ENCODE measurements at regions not wholly inside any gene's neighbourhood (a gene's known extent, or its start where the extent isn't known, plus 50 kb on each side); places are given as distances from the start of the nearest gene placed in this dataset.
"Not testable (repeated sequence)": the region's sequence is repeated elsewhere in the genome, so short reads cannot be mapped to it uniquely, and the experiment has no call there.

DNA sequence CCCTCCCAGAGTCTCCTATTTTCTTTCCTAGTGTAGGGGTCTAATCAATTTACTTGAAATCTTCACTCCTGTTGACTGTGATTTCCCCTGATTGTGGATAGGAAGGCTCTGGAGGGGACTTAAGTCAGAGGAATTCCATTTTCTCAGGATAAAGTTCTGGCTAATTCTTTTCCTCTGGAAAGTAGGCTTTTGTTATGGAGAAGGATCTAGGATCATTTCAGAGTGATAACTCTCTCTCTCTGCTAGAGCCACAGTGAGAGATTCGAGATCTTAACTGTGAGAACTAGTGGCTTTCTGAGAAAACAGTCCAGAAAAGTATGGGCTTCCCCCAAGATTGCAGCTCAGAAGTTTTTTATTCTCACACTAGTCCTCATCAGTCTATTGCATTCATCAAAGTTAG is 163.9 kb upstream of the TFPI start:
- H3K4me3 ChIP-seq (ENCODE audit: low read depth, low read length), result no peak overlapping the region
- peaks cover 5% of the 10 kb centered on the region for H3K9me3 ChIP-seq (ENCODE audit: control insufficient read depth, insufficient read depth, low read length)
- H3K9ac ChIP-seq (ENCODE audit: low read depth, low read length), result no peak overlapping the region
- H3K36me3 ChIP-seq (ENCODE audit: control insufficient read depth, insufficient read depth, low read length), result no peaks in the 10 kb centered on the region
- H3K4me1 ChIP-seq (ENCODE audit: control insufficient read depth, insufficient read depth, low read length), result peaks cover 8% of the 10 kb centered on the region
- no peaks in the 10 kb centered on the region for H3K27me3 ChIP-seq (ENCODE audit: control insufficient read depth, insufficient read depth, low read length)

DNA sequence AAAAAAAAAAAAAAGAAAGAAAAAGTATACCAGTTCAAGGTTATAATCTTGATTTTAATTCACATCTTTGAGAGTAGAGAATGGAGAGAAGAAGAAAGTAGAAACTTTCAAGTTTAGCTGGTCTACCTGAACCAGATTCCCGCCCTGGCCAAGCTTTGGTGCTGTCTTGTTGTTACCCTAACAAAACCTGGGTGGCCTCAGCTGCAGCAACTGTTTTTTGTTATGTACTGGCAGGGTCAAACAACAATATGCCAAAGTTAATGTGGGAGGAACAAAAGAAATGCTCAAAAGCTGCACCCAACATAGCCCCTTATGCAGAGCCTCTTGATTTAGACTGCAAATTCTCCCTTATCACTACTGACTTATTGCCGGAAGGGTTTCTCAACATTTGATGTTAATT is 165.3 kb upstream of the TFPI start:
- Histone ChIP-seq H3K9ac (ENCODE audit: low read depth, low read length) (no peak overlapping the region), H3K36me3 (ENCODE audit: control insufficient read depth, insufficient read depth, low read length) (no peaks in the 10 kb centered on the region), H3K27me3 (ENCODE audit: control insufficient read depth, insufficient read depth, low read length) (no peaks in the 10 kb centered on the region), H3K4me3 (ENCODE audit: low read depth, low read length) (no peak overlapping the region), H3K9me3 (ENCODE audit: control insufficient read depth, insufficient read depth, low read length) (peaks cover 5% of the 10 kb centered on the region), H3K4me1 (ENCODE audit: control insufficient read depth, insufficient read depth, low read length) (peaks cover 8% of the 10 kb centered on the region)

DNA sequence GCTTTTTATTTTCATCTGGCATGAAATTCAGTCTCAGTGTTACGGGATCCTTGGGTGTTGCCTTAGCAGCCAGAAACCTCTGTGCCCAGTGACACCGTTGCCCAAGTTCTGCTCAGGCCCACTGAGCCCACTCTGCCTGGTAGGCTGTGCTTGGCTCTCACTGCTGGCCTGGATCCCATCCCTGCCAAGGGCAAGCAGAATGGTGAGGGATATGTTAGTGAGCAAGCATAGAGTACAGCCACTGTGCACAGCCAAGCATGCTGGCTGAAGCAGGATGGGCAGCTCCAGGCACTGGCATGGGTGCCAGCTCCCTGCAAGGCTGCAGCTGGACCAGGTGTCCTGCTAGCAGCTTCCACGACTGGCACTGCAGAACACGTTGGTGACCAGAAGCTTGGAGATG is 194.7 kb upstream of the TFPI start:
- Histone ChIP-seq H3K9ac (ENCODE audit: low read depth, low read length) (no peak overlapping the region), H3K9me3 (ENCODE audit: control insufficient read depth, insufficient read depth, low read length) (no peaks in the 10 kb centered on the region), H3K27me3 (ENCODE audit: control insufficient read depth, insufficient read depth, low read length) (no peaks in the 10 kb centered on the region), H3K4me3 (ENCODE audit: low read depth, low read length) (no peak overlapping the region), H3K36me3 (ENCODE audit: control insufficient read depth, insufficient read depth, low read length) (no peaks in the 10 kb centered on the region), H3K4me1 (ENCODE audit: control insufficient read depth, insufficient read depth, low read length) (no peaks in the 10 kb centered on the region)

DNA sequence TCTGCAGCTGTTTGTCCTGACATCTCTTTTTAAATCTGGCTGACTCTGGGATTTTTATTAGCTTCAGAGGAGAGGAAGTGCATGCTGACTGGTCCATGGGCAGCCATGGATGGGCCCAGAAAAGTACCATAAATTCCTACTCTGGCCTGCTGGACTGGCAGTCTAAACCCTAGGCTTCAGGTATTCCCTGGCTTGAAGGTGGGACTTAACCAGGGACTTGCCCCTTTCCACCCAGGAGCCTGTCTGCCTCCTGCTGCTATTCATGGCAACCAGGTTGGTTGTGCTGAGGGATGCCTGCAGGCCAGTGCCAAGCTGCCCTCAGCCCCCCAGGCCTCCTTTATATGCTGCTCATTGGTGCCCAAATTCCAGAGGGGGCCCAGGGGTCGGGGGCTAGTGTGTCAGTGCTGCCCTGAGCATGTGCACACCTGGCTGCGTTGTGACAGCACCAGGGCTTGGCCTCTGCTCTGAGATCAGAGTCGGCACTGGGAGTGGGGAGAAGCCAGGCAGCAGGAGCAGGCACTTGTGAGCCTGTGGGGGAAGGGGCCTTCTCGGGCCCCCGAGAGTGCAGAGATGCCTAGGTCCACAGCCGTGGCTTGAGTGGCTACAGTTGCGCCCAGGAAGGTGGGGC is 195.7 kb upstream of the TFPI start:
- H3K4me1 ChIP-seq (ENCODE audit: control insufficient read depth, insufficient read depth, low read length), result no peaks in the 10 kb centered on the region
- no peak overlapping the region for H3K4me3 ChIP-seq (ENCODE audit: low read depth, low read length)
- H3K9me3 ChIP-seq (ENCODE audit: control insufficient read depth, insufficient read depth, low read length), result no peaks in the 10 kb centered on the region
- no peaks in the 10 kb centered on the region for H3K27me3 ChIP-seq (ENCODE audit: control insufficient read depth, insufficient read depth, low read length)
- H3K36me3 ChIP-seq (ENCODE audit: control insufficient read depth, insufficient read depth, low read length), result no peaks in the 10 kb centered on the region
- no peak overlapping the region for H3K9ac ChIP-seq (ENCODE audit: low read depth, low read length)

DNA sequence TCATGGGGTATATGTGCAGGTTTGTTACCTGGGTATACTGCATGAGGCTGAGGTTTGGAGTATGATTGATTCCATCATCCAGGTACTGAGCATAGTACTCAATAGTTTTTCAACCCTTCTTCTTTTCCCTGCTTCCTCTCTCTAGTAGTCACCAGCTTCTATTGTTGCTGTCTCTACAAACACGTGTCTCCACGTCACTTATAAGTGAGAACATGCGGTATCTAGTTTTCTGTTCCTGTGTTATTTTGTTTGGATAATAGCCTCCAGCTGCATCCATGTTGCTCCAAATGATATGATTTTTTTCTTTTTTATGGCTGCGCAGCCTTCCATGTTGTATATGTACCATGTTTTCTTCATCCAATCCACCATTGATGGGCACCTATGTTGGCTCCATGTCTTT is 214.8 kb upstream of the TFPI start:
- Histone ChIP-seq H3K4me1 (ENCODE audit: control insufficient read depth, insufficient read depth, low read length) (no peaks in the 10 kb centered on the region), H3K9me3 (ENCODE audit: control insufficient read depth, insufficient read depth, low read length) (no peaks in the 10 kb centered on the region), H3K27me3 (ENCODE audit: control insufficient read depth, insufficient read depth, low read length) (no peaks in the 10 kb centered on the region), H3K36me3 (ENCODE audit: control insufficient read depth, insufficient read depth, low read length) (no peaks in the 10 kb centered on the region), H3K9ac (ENCODE audit: low read depth, low read length) (no peak overlapping the region), H3K4me3 (ENCODE audit: low read depth, low read length) (no peak overlapping the region)

DNA sequence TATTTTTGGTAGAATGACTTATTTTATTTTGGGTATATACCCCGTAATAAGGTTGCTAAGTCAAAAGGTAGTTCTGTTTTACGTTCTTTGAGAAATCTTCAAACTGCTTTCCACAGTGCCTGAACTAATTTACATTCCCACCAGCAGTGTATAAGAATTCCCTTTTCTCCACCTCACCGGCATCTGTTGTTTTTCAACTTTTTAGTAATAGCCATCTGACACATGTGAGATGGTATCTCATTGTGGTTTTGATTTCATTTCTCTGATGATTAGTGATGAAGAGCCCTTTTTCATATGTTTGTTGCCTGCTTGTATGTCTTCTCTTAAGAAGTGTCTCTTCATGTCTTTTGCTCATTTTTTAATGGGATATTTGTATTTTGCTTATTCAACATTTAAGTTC is 215.2 kb upstream of the TFPI start:
- Histone ChIP-seq H3K9ac (ENCODE audit: low read depth, low read length) (no peak overlapping the region), H3K36me3 (ENCODE audit: control insufficient read depth, insufficient read depth, low read length) (no peaks in the 10 kb centered on the region)

DNA sequence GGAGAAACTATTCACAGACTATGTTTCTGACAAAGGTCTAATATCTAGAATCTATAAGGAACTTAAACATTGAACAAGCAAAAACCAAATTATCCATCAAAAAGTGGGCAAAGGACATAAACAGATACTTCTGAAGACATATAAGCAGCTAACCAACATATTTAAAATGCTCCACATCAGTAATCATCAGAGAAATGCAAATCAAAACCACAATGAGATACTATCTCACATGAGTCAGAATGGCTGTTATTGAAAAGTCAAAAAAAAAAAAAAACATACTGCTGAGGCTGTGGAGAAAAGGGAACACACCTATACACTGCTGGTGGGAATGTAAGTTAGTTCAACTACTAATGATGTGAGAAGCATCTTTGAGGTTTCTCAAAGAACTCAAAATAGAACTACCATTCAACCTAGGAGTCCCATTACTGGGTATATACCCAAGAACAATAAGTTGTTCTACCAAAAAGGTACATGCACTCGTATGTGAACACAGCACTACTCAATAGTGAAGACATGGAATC is 220.4 kb upstream of the TFPI start:
- no peaks in the 10 kb centered on the region for H3K9me3 ChIP-seq (ENCODE audit: control insufficient read depth, insufficient read depth, low read length)
- H3K4me3 ChIP-seq (ENCODE audit: low read depth, low read length), result no peak overlapping the region
- no peaks in the 10 kb centered on the region for H3K36me3 ChIP-seq (ENCODE audit: control insufficient read depth, insufficient read depth, low read length)

More for the DNA sequence above, 215.2 kb upstream of the TFPI start:
- Histone ChIP-seq H3K4me3 (ENCODE audit: low read depth, low read length) (no peak overlapping the region), H3K27me3 (ENCODE audit: control insufficient read depth, insufficient read depth, low read length) (no peaks in the 10 kb centered on the region), H3K9me3 (ENCODE audit: control insufficient read depth, insufficient read depth, low read length) (no peaks in the 10 kb centered on the region), H3K4me1 (ENCODE audit: control insufficient read depth, insufficient read depth, low read length) (no peaks in the 10 kb centered on the region)

DNA sequence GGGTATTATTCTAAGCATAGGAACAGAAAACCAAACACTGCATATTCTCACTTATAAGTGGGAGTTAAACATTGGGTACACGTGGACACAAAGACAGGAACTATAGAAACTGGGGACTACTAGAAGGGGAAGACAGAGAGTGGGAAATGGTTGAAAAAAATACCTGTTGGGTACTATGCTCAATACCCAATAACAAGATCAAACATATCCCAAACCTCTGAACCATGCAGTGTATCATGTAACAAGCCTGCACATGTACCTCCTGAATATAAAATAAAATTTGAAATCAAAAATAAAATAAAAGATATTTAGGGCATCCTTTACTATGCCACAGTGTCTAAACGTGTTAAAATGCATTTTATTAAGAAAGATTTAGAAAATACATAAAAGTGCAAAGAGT is 221.0 kb upstream of the TFPI start:
- Histone ChIP-seq H3K27me3 (ENCODE audit: control insufficient read depth, insufficient read depth, low read length) (no peaks in the 10 kb centered on the region), H3K9me3 (ENCODE audit: control insufficient read depth, insufficient read depth, low read length) (no peaks in the 10 kb centered on the region), H3K4me3 (ENCODE audit: low read depth, low read length) (no peak overlapping the region), H3K36me3 (ENCODE audit: control insufficient read depth, insufficient read depth, low read length) (no peaks in the 10 kb centered on the region), H3K4me1 (ENCODE audit: control insufficient read depth, insufficient read depth, low read length) (no peaks in the 10 kb centered on the region), H3K9ac (ENCODE audit: low read depth, low read length) (no peak overlapping the region)

More for the DNA sequence above, 220.4 kb upstream of the TFPI start:
- no peak overlapping the region for H3K9ac ChIP-seq (ENCODE audit: low read depth, low read length)
- no peaks in the 10 kb centered on the region for H3K27me3 ChIP-seq (ENCODE audit: control insufficient read depth, insufficient read depth, low read length)
- no peaks in the 10 kb centered on the region for H3K4me1 ChIP-seq (ENCODE audit: control insufficient read depth, insufficient read depth, low read length)

DNA sequence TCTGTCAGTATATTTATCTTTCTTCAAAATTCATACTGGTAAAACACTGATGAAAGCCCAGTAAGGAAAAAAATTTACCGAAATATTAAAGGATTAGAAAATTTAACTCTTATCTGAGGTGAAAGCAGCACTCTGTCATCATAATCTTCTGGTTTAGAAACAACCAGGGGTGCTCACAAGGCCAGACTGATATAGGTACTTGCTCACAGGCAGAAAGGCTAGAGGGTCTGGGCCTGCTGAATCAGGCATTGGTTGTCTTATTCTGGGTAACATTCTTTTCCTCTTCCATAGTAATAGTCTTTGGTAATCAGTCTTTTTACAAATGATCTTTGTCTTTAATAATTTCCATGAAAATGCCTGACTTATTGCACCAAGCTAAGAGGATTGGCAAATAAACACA is 221.4 kb upstream of the TFPI start:
- H3K9me3 ChIP-seq (ENCODE audit: control insufficient read depth, insufficient read depth, low read length), result no peaks in the 10 kb centered on the region

DNA sequence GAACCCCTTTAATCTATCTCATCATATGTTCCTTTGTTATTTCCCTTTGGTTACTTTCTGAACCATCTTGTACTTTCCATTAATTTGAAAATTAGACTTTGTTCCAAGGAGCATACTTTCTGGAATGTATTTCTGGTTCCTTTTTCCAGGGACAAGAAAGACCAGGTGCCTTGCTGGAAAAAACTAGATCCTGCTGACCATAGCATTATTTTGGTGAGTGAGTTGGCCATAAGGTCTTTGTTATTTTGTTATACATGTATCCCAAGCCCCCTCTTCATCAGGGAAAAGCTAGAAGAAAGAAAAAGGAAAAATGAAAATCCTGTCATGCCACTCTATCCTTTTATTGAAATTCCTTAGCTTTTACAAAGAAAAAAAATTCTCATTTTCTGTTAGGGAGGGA is 228.1 kb upstream of the TFPI start:
- H3K9me3 ChIP-seq (ENCODE audit: control insufficient read depth, insufficient read depth, low read length), result no peaks in the 10 kb centered on the region
- H3K9ac ChIP-seq (ENCODE audit: low read depth, low read length), result no peak overlapping the region
- H3K36me3 ChIP-seq (ENCODE audit: control insufficient read depth, insufficient read depth, low read length), result no peaks in the 10 kb centered on the region
- H3K27me3 ChIP-seq (ENCODE audit: control insufficient read depth, insufficient read depth, low read length), result no peaks in the 10 kb centered on the region
- no peak overlapping the region for H3K4me3 ChIP-seq (ENCODE audit: low read depth, low read length)
- H3K4me1 ChIP-seq (ENCODE audit: control insufficient read depth, insufficient read depth, low read length), result no peaks in the 10 kb centered on the region

More for the DNA sequence above, 221.4 kb upstream of the TFPI start:
- no peak overlapping the region for H3K4me3 ChIP-seq (ENCODE audit: low read depth, low read length)
- no peaks in the 10 kb centered on the region for H3K36me3 ChIP-seq (ENCODE audit: control insufficient read depth, insufficient read depth, low read length)
- no peak overlapping the region for H3K9ac ChIP-seq (ENCODE audit: low read depth, low read length)
- no peaks in the 10 kb centered on the region for H3K4me1 ChIP-seq (ENCODE audit: control insufficient read depth, insufficient read depth, low read length)
- no peaks in the 10 kb centered on the region for H3K27me3 ChIP-seq (ENCODE audit: control insufficient read depth, insufficient read depth, low read length)

DNA sequence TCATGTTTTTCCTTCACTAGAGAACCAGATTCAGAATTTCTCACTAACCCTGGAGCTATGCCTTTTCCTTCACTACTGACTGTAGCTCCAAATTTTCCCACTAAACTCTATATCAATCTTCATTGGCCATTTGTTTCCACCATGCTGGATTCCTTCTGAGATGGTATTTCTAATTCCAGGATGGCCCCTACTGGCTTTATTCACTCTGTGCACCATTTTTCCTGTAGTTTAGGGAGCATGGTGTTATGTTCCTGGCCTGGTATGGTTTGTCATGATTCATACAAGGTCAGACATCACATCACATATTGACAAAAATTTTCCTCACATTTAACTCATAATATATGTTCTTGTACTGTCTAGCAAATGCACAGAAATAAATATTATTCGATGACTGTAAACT is 229.2 kb upstream of the TFPI start:
- Histone ChIP-seq H3K9ac (ENCODE audit: low read depth, low read length) (no peak overlapping the region), H3K27me3 (ENCODE audit: control insufficient read depth, insufficient read depth, low read length) (no peaks in the 10 kb centered on the region), H3K36me3 (ENCODE audit: control insufficient read depth, insufficient read depth, low read length) (no peaks in the 10 kb centered on the region), H3K4me1 (ENCODE audit: control insufficient read depth, insufficient read depth, low read length) (no peaks in the 10 kb centered on the region), H3K4me3 (ENCODE audit: low read depth, low read length) (no peak overlapping the region), H3K9me3 (ENCODE audit: control insufficient read depth, insufficient read depth, low read length) (no peaks in the 10 kb centered on the region)

DNA sequence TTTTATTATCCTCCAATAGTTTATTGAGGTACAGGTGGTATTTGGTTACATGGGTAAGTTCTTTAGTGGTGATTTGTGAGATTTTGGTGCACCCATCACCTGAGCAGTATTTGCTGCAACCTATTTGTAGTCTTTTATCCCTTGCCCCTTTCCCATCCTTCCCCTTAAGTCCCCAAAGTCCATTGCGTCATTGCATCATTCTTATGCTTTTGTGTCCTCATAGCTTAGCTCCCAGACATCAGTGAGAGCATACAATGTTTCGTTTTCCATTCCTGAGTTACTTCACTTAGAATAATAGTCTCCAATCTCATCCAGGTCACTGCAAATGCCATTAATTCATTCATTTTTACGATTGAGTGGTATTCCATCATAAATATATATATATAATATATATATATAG is 229.9 kb upstream of the TFPI start:
- H3K4me3 ChIP-seq (ENCODE audit: low read depth, low read length); H3K9ac ChIP-seq (ENCODE audit: low read depth, low read length); H3K36me3 ChIP-seq (ENCODE audit: control insufficient read depth, insufficient read depth, low read length); H3K27me3 ChIP-seq (ENCODE audit: control insufficient read depth, insufficient read depth, low read length); H3K9me3 ChIP-seq (ENCODE audit: control insufficient read depth, insufficient read depth, low read length); H3K4me1 ChIP-seq (ENCODE audit: control insufficient read depth, insufficient read depth, low read length): not testable (repeated sequence)
